ENCODE measurements at regions not wholly inside any gene's neighbourhood (a gene's known extent, or its start where the extent isn't known, plus 50 kb on each side); places are given as distances from the start of the nearest gene placed in this dataset.
"Not testable (repeated sequence)": the region's sequence is repeated elsewhere in the genome, so short reads cannot be mapped to it uniquely, and the experiment has no call there.

DNA sequence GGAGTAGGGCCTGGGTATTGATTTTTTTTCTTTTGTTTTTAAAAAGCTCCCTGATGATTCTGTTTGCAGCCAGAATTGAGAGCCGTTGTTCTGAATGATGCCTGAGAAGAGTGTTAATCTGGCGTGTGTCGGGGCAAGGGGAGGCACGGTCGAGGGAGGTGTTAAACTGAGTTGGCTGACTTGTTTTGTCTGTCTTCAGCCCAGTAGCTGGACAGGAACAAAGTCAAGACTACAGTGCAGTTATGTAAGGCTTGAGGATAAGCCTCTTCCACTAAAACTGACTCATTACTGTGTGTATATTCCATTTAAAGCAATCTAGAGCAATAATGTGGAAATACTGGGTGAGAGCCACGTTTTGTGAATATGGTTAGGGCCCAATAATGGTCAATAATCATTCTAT is 119.0 kb upstream of the DLG1 start:
- DNase-seq, result peak; percentile 81
- no peak overlapping the region for H3K27ac Mint-ChIP-seq

DNA sequence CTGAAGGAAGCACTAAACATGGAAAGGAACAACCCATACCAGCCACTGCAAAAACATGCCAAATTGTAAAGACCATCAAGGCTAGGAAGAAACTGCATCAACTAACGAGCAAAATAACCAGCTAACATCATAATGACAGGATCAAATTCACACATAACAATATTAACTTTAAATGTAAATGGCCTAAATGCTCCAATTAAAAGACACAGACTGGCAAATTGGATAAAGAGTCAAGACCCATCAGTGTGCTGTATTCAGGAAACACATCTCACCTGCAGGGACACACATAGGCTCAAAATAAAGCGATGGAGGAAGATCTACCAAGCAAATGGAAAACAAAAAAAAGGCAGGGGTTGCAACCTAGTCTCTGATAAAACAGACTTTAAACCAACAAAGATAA is 113.5 kb upstream of the DLG1 start:
- not testable (repeated sequence) for H3K27ac Mint-ChIP-seq; H3K27ac ChIP-seq (ENCODE audit: low read depth, low read length); H3K27me3 Mint-ChIP-seq (ENCODE audit: insufficient read depth); H3K4me1 Mint-ChIP-seq; DNase-seq; H3K4me3 Mint-ChIP-seq; H3K4me3 ChIP-seq (ENCODE audit: low read length); H3K36me3 Mint-ChIP-seq (ENCODE audit: low read depth); H3K9ac ChIP-seq (ENCODE audit: extremely low read depth, low read length, poor library complexity, severe bottlenecking); H3K36me3 ChIP-seq (ENCODE audit: control insufficient read depth, insufficient read depth, low read length); H3K4me1 ChIP-seq (ENCODE audit: control insufficient read depth, insufficient read depth, low read length); H3K27me3 ChIP-seq (ENCODE audit: control insufficient read depth, insufficient read depth, low read length, poor library complexity, severe bottlenecking)
- H3K9me3 ChIP-seq (ENCODE audit: control insufficient read depth, low read length), result peaks cover 18% of the 10 kb centered on the region
- 80 to 100% methylated on average over 1 of the region's 2 CpGs for WGBS, 2 experiments (ENCODE audit: insufficient coverage in 1 of 2, insufficient read length in 1 of 2)
- peaks cover 48% of the 10 kb centered on the region for H3K9me3 Mint-ChIP-seq

More for the DNA sequence above, 119.0 kb upstream of the DLG1 start:
- Histone ChIP-seq H3K36me3 (ENCODE audit: control insufficient read depth, insufficient read depth, low read length) (no peaks in the 10 kb centered on the region), H3K27me3 (ENCODE audit: control insufficient read depth, insufficient read depth, low read length, poor library complexity, severe bottlenecking) (no peaks in the 10 kb centered on the region), H3K4me1 (ENCODE audit: control insufficient read depth, insufficient read depth, low read length) (peaks cover 6% of the 10 kb centered on the region), H3K9ac (ENCODE audit: extremely low read depth, low read length, poor library complexity, severe bottlenecking) (no peak overlapping the region), H3K27ac (ENCODE audit: low read depth, low read length) (no peak overlapping the region), H3K4me3 (ENCODE audit: low read length) (no peak overlapping the region), H3K9me3 (ENCODE audit: control insufficient read depth, low read length) (no peaks in the 10 kb centered on the region)
- no peak overlapping the region for H3K4me3 Mint-ChIP-seq
- 57% methylated on average over 6 of the region's 6 CpGs; no CpG with 5 or more reads in 1 of the 2 experiments for WGBS, 2 experiments (ENCODE audit: insufficient coverage in 1 of 2, insufficient read length in 1 of 2)
- H3K27me3 Mint-ChIP-seq (ENCODE audit: insufficient read depth), result peaks cover 4% of the 10 kb centered on the region
- peaks cover 19% of the 10 kb centered on the region for H3K4me1 Mint-ChIP-seq
- TF ChIP-seq, protein P1, sequence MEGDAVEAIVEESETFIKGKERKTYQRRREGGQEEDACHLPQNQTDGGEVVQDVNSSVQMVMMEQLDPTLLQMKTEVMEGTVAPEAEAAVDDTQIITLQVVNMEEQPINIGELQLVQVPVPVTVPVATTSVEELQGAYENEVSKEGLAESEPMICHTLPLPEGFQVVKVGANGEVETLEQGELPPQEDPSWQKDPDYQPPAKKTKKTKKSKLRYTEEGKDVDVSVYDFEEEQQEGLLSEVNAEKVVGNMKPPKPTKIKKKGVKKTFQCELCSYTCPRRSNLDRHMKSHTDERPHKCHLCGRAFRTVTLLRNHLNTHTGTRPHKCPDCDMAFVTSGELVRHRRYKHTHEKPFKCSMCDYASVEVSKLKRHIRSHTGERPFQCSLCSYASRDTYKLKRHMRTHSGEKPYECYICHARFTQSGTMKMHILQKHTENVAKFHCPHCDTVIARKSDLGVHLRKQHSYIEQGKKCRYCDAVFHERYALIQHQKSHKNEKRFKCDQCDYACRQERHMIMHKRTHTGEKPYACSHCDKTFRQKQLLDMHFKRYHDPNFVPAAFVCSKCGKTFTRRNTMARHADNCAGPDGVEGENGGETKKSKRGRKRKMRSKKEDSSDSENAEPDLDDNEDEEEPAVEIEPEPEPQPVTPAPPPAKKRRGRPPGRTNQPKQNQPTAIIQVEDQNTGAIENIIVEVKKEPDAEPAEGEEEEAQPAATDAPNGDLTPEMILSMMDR (conservative IDR thresholded peaks at IDR 0.05), result no peak
- no peaks in the 10 kb centered on the region for H3K36me3 Mint-ChIP-seq (ENCODE audit: low read depth)
- H3K9me3 Mint-ChIP-seq, result peaks cover 12% of the 10 kb centered on the region

DNA sequence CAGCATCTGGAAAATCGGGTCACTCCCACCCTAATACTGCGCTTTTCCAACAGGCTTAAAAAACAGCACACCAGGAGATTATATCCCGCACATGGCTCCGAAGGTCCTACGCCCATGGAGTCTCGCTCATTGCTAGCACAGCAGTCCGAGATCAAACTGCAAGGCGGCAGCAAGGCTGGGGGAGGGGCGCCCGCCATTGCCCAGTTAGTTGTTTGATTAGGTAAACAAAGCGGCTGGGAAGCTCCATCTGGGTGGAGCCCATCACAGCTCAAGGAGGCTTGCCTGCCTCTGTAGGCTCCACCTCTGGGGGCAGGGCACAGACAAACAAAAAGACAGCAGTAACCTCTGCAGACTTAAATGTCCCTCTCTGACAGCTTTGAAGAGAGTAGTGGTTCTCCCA is 111.8 kb upstream of the DLG1 start:
- H3K27ac ChIP-seq (ENCODE audit: low read depth, low read length); H3K4me3 ChIP-seq (ENCODE audit: low read length); H3K4me3 Mint-ChIP-seq; H3K27me3 Mint-ChIP-seq (ENCODE audit: insufficient read depth); H3K36me3 Mint-ChIP-seq (ENCODE audit: low read depth); H3K36me3 ChIP-seq (ENCODE audit: control insufficient read depth, insufficient read depth, low read length); H3K4me1 Mint-ChIP-seq; DNase-seq; H3K9ac ChIP-seq (ENCODE audit: extremely low read depth, low read length, poor library complexity, severe bottlenecking); H3K4me1 ChIP-seq (ENCODE audit: control insufficient read depth, insufficient read depth, low read length); H3K27me3 ChIP-seq (ENCODE audit: control insufficient read depth, insufficient read depth, low read length, poor library complexity, severe bottlenecking); H3K27ac Mint-ChIP-seq: not testable (repeated sequence)
- WGBS, 2 experiments (ENCODE audit: insufficient coverage in 1 of 2, insufficient read length in 1 of 2), result 93 to 95% methylated on average over 5 to 11 of the region's 11 CpGs
- peaks cover 48% of the 10 kb centered on the region for H3K9me3 Mint-ChIP-seq
- H3K9me3 ChIP-seq (ENCODE audit: control insufficient read depth, low read length), result peaks cover 18% of the 10 kb centered on the region

DNA sequence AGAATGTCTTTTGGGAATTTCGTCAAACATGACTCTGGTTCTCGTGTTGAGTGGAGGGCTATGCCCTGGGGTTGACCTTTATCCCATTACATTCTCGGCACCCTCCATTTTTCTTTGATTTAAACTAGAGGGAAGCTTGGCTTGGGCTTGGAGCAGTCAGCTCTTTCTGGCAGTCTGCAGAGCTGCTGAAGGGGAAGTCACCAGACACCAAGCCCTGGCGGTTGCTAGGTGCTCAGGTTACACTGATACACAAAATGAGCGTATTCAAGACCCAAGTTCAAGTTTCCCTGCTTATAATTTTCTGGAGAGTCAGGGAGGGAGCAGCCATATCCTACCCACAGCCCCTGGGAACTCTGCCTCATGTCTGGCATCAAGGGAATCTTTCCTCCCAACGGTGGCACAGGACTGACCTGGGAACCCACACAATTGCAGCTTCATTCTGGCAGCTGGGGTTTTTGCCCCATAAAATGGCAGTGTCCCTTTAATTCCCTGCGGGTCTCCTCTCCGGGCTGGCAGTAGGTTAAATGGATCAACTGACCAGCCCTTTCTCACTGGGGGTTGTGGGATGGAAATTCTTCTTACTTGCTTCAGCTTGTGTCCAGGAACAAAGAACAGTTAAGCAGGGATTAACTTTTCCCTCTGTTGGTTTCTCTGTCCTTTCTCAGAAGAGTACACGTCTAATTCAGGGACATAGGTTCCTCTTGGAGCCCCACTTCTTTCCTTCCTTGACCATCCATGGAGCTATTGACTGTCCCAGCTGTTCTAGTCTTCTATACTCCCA is 110.0 kb upstream of the DLG1 start:
- H3K36me3 ChIP-seq (ENCODE audit: control insufficient read depth, insufficient read depth, low read length), result no peaks in the 10 kb centered on the region
- no peak for DNase-seq
- no peak overlapping the region for H3K27ac ChIP-seq (ENCODE audit: low read depth, low read length)
- H3K36me3 Mint-ChIP-seq (ENCODE audit: low read depth), result peaks cover 4% of the 10 kb centered on the region
- no peaks in the 10 kb centered on the region for H3K4me1 Mint-ChIP-seq
- TF ChIP-seq, protein P1 (conservative IDR thresholded peaks at IDR 0.05), result no peak
- H3K4me3 ChIP-seq (ENCODE audit: low read length), result no peak overlapping the region
- H3K27me3 Mint-ChIP-seq (ENCODE audit: insufficient read depth), result peaks cover 1% of the 10 kb centered on the region
- no peak overlapping the region for H3K27ac Mint-ChIP-seq
- H3K9ac ChIP-seq (ENCODE audit: extremely low read depth, low read length, poor library complexity, severe bottlenecking), result no peak overlapping the region
- no peaks in the 10 kb centered on the region for H3K27me3 ChIP-seq (ENCODE audit: control insufficient read depth, insufficient read depth, low read length, poor library complexity, severe bottlenecking)
- H3K9me3 Mint-ChIP-seq, result peaks cover 45% of the 10 kb centered on the region
- WGBS, 2 experiments (ENCODE audit: insufficient coverage in 1 of 2, insufficient read length in 1 of 2), result 88 to 92% methylated on average over 9 of the region's 9 CpGs
- no peak overlapping the region for H3K4me3 Mint-ChIP-seq
- no peaks in the 10 kb centered on the region for H3K4me1 ChIP-seq (ENCODE audit: control insufficient read depth, insufficient read depth, low read length)
- peaks cover 18% of the 10 kb centered on the region for H3K9me3 ChIP-seq (ENCODE audit: control insufficient read depth, low read length)
